Ishikawa (cell line): ENCODE measurements at regions not wholly inside any gene's neighbourhood (a gene's known extent, or its start where the extent isn't known, plus 50 kb on each side); places are given as distances from the start of the nearest gene placed in this dataset.

ENCODE experiments used
- CEBPB ChIP-seq: IDR thresholded peaks from 2 replicates; pipeline ENCODE4 v1.6.1; 2012
- CREB1 ChIP-seq: IDR thresholded peaks from 2 replicates; pipeline ENCODE4 v1.6.1; 2012; ENCODE audit warnings: low read depth
- EGR1 ChIP-seq: IDR thresholded peaks from 2 replicates; pipeline ENCODE4 v1.6.1; 2012
- EP300 ChIP-seq: IDR thresholded peaks from 2 replicates; pipeline ENCODE4 v1.6.1; 2012; ENCODE audit warnings: borderline replicate concordance
- FOXM1 ChIP-seq: IDR thresholded peaks from 2 replicates; pipeline ENCODE4 v1.6.1; 2012; ENCODE audit warnings: low read depth, borderline replicate concordance
- NFIC ChIP-seq: IDR thresholded peaks from 2 replicates; pipeline ENCODE4 v1.6.1; 2012
- RAD21 ChIP-seq: IDR thresholded peaks from 2 replicates; pipeline ENCODE4 v1.6.1; 2012; ENCODE audit warnings: low read depth
- TAF1 ChIP-seq: IDR thresholded peaks from 2 replicates; pipeline ENCODE4 v1.6.1; 2012; ENCODE audit warnings: low read depth, mild to moderate bottlenecking
- TCF12 ChIP-seq: IDR thresholded peaks from 2 replicates; pipeline ENCODE4 v1.6.1; 2012; ENCODE audit warnings: low read depth
- TEAD4 ChIP-seq: IDR thresholded peaks from 2 replicates; pipeline ENCODE4 v1.6.1; 2012
- YY1 ChIP-seq: IDR thresholded peaks from 2 replicates; pipeline ENCODE4 v1.6.1; 2012; ENCODE audit warnings: low read depth
- ZBTB7A ChIP-seq: IDR thresholded peaks from 2 replicates; pipeline ENCODE4 v1.6.1; 2012; ENCODE audit warnings: low read depth
- TF ChIP-seq, protein P1 (sequence below): IDR thresholded peaks from 2 replicates; pipeline ENCODE4 v1.6.1; 2012
- TF ChIP-seq, protein P2 (sequence below): IDR thresholded peaks from 2 replicates; pipeline ENCODE4 v1.6.1; 2012; ENCODE audit warnings: low read depth, mild to moderate bottlenecking
- TF ChIP-seq, protein P3 (sequence below): IDR thresholded peaks from 2 replicates; pipeline ENCODE4 v1.6.1; 2012

DNA sequence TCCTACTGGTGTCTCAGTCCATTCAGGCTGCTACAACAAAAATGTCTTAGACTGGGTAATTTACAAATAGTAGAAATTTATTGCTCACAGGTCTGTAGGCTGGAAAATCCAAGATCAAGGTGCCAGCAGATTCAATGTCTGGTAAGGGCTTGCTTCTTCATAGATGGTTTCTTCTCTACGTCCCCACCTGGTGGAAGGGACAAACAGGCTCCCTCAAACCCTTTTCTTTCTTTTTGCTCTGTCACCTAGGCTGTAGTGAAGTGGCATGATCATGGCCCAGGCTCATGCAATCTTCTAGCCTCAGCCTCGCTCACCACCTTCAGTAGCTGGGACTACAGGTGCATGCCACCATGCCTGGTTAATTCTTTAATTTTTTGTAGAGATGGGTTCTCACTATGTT is 106.8 kb upstream of the RPH3A start:
- no peak for TF ChIP-seq EGR1
- TF ChIP-seq FOXM1: no peak
- TF ChIP-seq TEAD4: no peak

DNA sequence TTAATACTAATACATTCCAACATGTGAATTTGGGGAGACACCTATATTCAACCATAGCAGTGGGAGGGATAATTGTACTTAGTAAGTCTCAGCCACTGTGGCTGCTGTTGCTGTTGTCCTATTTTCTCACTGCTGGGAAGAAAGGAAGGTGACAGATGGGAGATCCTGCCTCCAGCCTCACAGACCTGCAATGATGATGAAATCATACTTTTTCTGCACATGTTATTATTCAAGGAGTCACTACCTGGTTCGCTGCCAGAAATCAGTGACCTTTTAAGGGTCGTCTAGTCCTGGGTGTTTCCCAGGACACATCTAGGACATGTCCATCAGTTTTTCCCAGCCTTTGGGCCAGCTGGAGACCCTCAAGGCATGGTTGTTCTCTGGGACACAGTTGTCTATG is 106.2 kb upstream of the RPH3A start:
- TF ChIP-seq TEAD4 (no peak), YY1 (no peak), EGR1 (no peak), TCF12 (no peak)
- TF ChIP-seq, protein P1, sequence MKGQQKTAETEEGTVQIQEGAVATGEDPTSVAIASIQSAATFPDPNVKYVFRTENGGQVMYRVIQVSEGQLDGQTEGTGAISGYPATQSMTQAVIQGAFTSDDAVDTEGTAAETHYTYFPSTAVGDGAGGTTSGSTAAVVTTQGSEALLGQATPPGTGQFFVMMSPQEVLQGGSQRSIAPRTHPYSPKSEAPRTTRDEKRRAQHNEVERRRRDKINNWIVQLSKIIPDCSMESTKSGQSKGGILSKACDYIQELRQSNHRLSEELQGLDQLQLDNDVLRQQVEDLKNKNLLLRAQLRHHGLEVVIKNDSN: no peak
- TF ChIP-seq, protein P2, sequence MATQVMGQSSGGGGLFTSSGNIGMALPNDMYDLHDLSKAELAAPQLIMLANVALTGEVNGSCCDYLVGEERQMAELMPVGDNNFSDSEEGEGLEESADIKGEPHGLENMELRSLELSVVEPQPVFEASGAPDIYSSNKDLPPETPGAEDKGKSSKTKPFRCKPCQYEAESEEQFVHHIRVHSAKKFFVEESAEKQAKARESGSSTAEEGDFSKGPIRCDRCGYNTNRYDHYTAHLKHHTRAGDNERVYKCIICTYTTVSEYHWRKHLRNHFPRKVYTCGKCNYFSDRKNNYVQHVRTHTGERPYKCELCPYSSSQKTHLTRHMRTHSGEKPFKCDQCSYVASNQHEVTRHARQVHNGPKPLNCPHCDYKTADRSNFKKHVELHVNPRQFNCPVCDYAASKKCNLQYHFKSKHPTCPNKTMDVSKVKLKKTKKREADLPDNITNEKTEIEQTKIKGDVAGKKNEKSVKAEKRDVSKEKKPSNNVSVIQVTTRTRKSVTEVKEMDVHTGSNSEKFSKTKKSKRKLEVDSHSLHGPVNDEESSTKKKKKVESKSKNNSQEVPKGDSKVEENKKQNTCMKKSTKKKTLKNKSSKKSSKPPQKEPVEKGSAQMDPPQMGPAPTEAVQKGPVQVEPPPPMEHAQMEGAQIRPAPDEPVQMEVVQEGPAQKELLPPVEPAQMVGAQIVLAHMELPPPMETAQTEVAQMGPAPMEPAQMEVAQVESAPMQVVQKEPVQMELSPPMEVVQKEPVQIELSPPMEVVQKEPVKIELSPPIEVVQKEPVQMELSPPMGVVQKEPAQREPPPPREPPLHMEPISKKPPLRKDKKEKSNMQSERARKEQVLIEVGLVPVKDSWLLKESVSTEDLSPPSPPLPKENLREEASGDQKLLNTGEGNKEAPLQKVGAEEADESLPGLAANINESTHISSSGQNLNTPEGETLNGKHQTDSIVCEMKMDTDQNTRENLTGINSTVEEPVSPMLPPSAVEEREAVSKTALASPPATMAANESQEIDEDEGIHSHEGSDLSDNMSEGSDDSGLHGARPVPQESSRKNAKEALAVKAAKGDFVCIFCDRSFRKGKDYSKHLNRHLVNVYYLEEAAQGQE: no peak

DNA sequence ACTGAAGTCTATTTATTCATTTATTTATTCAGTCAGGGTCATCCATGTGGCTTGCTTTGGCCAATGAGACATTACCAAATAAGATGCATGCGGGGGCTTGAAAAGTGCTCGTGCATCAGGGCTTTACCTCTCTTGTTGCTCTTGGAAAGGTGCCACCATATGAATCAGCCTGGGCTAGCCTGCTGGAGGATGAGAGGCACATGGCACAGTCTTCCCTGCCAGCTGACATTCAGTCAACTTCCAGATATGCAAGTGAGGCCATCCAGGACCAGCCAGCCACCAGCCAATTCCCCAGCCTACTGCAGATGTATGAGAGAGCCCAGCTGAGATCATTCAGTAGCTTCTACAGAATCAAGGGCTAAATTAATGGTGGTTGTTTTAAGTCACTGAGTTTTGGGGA is 105.2 kb upstream of the RPH3A start:
- TF ChIP-seq, protein P1: no peak
- no peak for TF ChIP-seq RAD21
- TF ChIP-seq NFIC: no peak
- no peak for TF ChIP-seq YY1
- TF ChIP-seq, protein P2: no peak
- no peak for TF ChIP-seq EP300
- TF ChIP-seq ZBTB7A: no peak
- TF ChIP-seq TAF1: no peak
- TF ChIP-seq CREB1: no peak
- TF ChIP-seq TEAD4: no peak

DNA sequence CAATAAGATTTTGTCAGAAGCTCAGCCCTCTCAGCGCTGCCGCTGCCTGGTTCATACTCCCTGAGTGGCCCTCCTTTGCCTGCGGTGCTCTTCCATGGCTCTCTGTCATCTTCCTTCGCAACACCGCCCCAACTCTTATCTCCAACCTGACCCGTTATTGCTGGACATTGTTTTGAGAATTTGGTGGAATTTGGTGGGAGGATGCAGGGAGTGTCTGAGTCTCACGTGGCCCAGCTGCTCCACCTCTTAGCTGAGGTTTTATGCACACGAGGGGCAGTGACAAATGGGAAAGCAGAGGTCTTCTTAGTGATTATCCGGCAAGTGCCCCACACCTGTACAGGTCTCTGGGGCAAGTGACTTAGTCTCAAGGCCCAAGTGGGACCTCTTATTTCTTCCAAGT is 97.5 kb upstream of the RPH3A start:
- TF ChIP-seq, protein P3, sequence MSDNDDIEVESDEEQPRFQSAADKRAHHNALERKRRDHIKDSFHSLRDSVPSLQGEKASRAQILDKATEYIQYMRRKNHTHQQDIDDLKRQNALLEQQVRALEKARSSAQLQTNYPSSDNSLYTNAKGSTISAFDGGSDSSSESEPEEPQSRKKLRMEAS: no peak
- TF ChIP-seq TAF1 (no peak), CREB1 (no peak), FOXM1 (no peak), NFIC (no peak), EGR1 (no peak), TEAD4 (no peak), EP300 (no peak)
- TF ChIP-seq, protein P1: no peak

DNA sequence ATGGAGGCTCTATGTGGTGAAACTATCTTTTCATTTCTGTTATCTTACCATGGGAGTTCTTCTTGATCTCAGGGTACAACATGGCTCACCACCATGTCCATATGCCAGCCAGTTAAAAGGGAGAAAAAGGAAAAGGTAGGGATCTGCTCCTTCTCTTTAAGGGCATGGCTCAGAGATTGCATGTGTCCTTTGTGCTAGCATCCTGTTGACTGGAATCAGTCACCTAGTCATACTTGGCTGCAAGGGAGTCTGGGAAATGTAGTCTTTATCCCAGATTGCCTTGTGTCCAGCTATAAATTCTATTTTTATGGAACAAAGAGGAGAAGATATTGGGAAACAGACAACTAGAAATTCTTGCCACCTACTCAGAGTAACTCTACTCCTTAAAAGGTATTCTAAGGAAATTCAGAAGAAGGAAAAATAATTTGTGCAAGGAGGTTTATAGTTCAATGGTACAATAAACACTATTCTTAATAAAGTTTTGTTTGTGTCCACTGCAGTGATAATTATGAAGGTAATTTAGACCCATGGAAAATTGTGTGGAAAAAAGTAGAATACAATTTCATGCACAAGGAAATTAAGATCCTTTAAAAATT is 86.4 kb upstream of the RPH3A start:
- TF ChIP-seq YY1: no peak
- no peak for TF ChIP-seq EP300
- TF ChIP-seq EGR1: no peak
- TF ChIP-seq CREB1: no peak
- TF ChIP-seq, protein P3: no peak

DNA sequence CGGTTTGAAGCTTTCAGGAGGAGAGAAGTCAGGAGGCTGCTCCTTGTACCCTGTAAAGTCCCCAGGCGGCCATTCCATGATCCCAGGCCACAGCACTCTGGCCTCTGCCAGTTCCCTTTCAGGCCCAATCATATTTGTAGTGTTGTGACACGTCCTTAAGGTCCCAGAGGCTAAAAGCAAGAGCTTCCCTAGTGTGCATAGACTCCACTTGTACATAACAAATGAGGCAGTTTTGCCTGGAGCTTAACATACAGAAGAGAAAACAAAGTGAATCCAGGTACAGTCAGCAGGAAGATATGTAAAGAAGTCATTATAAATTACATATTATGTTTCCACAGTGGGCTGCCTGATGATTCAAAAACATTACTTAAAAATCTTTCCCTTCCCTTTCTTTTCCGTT is 81.1 kb upstream of the RPH3A start:
- TF ChIP-seq EGR1: no peak
- no peak for TF ChIP-seq CEBPB
- no peak for TF ChIP-seq TAF1

DNA sequence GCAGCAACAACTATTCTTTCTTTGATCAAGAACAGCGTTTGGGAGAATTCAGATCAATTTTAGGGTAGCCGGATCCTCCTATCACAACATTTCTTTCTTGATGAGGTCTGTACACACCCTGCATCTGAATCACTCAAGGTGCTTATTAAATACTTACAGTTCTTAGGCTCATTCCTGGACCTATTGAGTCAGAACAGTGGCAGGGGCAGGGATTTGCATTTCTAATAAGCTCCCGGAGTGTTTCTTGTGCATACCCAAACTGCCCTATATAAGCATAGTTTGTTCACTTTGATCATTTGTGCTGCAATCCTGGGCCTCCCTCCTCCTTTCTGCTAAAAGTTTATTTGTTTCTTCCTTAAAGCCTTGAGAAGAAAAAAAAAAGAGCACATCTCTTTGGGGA is 80.5 kb upstream of the RPH3A start:
- no peak for TF ChIP-seq TAF1
- no peak for TF ChIP-seq YY1
- no peak for TF ChIP-seq CREB1
- TF ChIP-seq NFIC: no peak
- TF ChIP-seq CEBPB: no peak
- TF ChIP-seq, protein P2: no peak
- no peak for TF ChIP-seq ZBTB7A
- no peak for TF ChIP-seq RAD21
- TF ChIP-seq, protein P3: no peak
- TF ChIP-seq FOXM1: no peak
- TF ChIP-seq TCF12: no peak
